Mesenchymal stem cell (in vitro differentiated cells and primary cell): ENCODE measurements at regions not wholly inside any gene's neighbourhood (a gene's known extent, or its start where the extent isn't known, plus 50 kb on each side); places are given as distances from the start of the nearest gene placed in this dataset.
"Not testable (repeated sequence)": the region's sequence is repeated elsewhere in the genome, so short reads cannot be mapped to it uniquely, and the experiment has no call there.

Experiments
- DNase-seq: peaks from one replicate; pipeline ENCODE4 v3.0.0-alpha.2; 2013
- H2AFZ ChIP-seq: one replicate; pipeline ENCODE4 v1.6.1; 2013; ENCODE audit warnings: low read depth, mild to moderate bottlenecking, control low read depth, inconsistent platforms, low read length, moderate library complexity
- H2AK5ac ChIP-seq: 2 replicates; pipeline ENCODE4 v1.6.1; 2013; ENCODE audit warnings: low read length, moderate library complexity, mild to moderate bottlenecking, inconsistent platforms; ENCODE audit not compliant: severe bottlenecking
- H2BK120ac ChIP-seq: one replicate; pipeline ENCODE4 v1.6.1; 2013; ENCODE audit warnings: low read depth, mild to moderate bottlenecking, inconsistent platforms, low read length, moderate library complexity
- H2BK12ac ChIP-seq, 2 experiments: one replicate each; pipeline ENCODE4 v1.6.1; 2013; ENCODE audit warnings: inconsistent platforms in 2 of 2, low read length in 2 of 2, mild to moderate bottlenecking in 2 of 2, moderate library complexity in 2 of 2, control low read depth in 1 of 2
- H2BK15ac ChIP-seq: one replicate; pipeline ENCODE4 v1.6.1; 2013; ENCODE audit warnings: mild to moderate bottlenecking, low read depth, inconsistent platforms; ENCODE audit not compliant: poor library complexity, severe bottlenecking
- H2BK5ac ChIP-seq: 2 replicates; pipeline ENCODE4 v1.6.1; 2013; ENCODE audit warnings: low read depth, mild to moderate bottlenecking, low read length, control low read depth, inconsistent platforms; ENCODE audit not compliant: poor library complexity, severe bottlenecking
- H3K14ac ChIP-seq, 2 experiments: one replicate each; pipeline ENCODE4 v1.6.1; 2013; ENCODE audit warnings: inconsistent platforms in 2 of 2, low read length in 2 of 2, control low read depth in 1 of 2, mild to moderate bottlenecking in 1 of 2, moderate library complexity in 1 of 2
- H3K18ac ChIP-seq, 2 experiments: one replicate each; pipeline ENCODE4 v1.6.1; 2013; ENCODE audit warnings: inconsistent platforms in 2 of 2, low read length in 2 of 2, control low read depth in 1 of 2, low read depth in 1 of 2, mild to moderate bottlenecking in 1 of 2
- H3K23ac ChIP-seq, 2 experiments: one replicate each; pipeline ENCODE4 v1.6.1; 2013; ENCODE audit warnings: inconsistent platforms in 2 of 2, low read length in 2 of 2, mild to moderate bottlenecking in 2 of 2, moderate library complexity in 2 of 2, control low read depth in 1 of 2
- H3K27ac ChIP-seq: 2 replicates; pipeline ENCODE4 v1.5.1; 2013; ENCODE audit warnings: mild to moderate bottlenecking, moderate library complexity, low read length, control low read depth, inconsistent platforms; ENCODE audit not compliant: poor library complexity, severe bottlenecking
- H3K27me3 ChIP-seq, 2 experiments: 2 replicates each; pipeline versions ENCODE4 v1.6.1 to v1.7.0; 2013; ENCODE audit warnings: low read length in 2 of 2, mild to moderate bottlenecking in 2 of 2, moderate library complexity in 2 of 2, control low read depth in 1 of 2, inconsistent platforms in 1 of 2; ENCODE audit not compliant: control insufficient read depth in 1 of 2, insufficient read depth in 1 of 2
- H3K36me3 ChIP-seq, 2 experiments: 2 replicates each; pipeline versions ENCODE4 v1.6.1 to v1.7.0; 2013; ENCODE audit warnings: low read length in 2 of 2, control low read depth in 1 of 2, inconsistent platforms in 1 of 2, low read depth in 1 of 2, mild to moderate bottlenecking in 1 of 2; ENCODE audit not compliant: insufficient read depth in 2 of 2, control insufficient read depth in 1 of 2
- H3K4ac ChIP-seq, 2 experiments: one replicate each; pipeline ENCODE4 v1.6.1; 2013; ENCODE audit warnings: inconsistent platforms in 2 of 2, low read length in 2 of 2, mild to moderate bottlenecking in 2 of 2, moderate library complexity in 2 of 2, control low read depth in 1 of 2, low read depth in 1 of 2
- H3K4me1 ChIP-seq: 2 replicates; pipeline ENCODE4 v1.6.1; 2013; ENCODE audit warnings: low read depth, low read length, control low read depth; ENCODE audit not compliant: control insufficient read depth, insufficient read depth
- H3K4me2 ChIP-seq: 2 replicates; pipeline ENCODE4 v1.6.1; 2013; ENCODE audit warnings: low read length, mild to moderate bottlenecking, inconsistent platforms; ENCODE audit not compliant: poor library complexity, severe bottlenecking
- H3K4me3 ChIP-seq, 2 experiments: 2 replicates each; pipeline versions ENCODE4 v1.5.1 to v1.7.0; 2013; ENCODE audit warnings: low read length in 2 of 2, mild to moderate bottlenecking in 2 of 2, control low read depth in 1 of 2, low read depth in 1 of 2; ENCODE audit not compliant: insufficient read depth in 1 of 2
- H3K79me1 ChIP-seq: replicated peaks from 2 replicates; pipeline ENCODE4 v1.6.1; 2013; ENCODE audit warnings: mild to moderate bottlenecking, control low read depth, low read length, inconsistent platforms; ENCODE audit not compliant: poor library complexity, severe bottlenecking
- H3K9ac ChIP-seq: 2 replicates; pipeline ENCODE4 v1.7.0; 2013; ENCODE audit warnings: mild to moderate bottlenecking, low read length, moderate library complexity
- H3K9me3 ChIP-seq: 2 replicates; pipeline ENCODE4 v1.7.0; 2013; ENCODE audit warnings: mild to moderate bottlenecking, low read length; ENCODE audit not compliant: control insufficient read depth
- H4K8ac ChIP-seq: one replicate; pipeline ENCODE4 v1.6.1; 2013; ENCODE audit warnings: inconsistent platforms, mild to moderate bottlenecking, low read length, moderate library complexity
- H4K91ac ChIP-seq: one replicate; pipeline ENCODE4 v1.6.1; 2013; ENCODE audit warnings: mild to moderate bottlenecking, low read length, inconsistent platforms
- WGBS: methylation state at CpG from one replicate; pipeline ENCODE4 v1.1.7; 2013; ENCODE audit warnings: mixed read lengths; 5-methylcytosine and 5-hydroxymethylcytosine counted together

- 21% methylated on average over 3 of the region's 3 CpGs for WGBS
- H4K8ac ChIP-seq, result no peak overlapping the region
- peak; percentile 63 for DNase-seq
- H3K9ac ChIP-seq, result no peak overlapping the region
- H3K36me3 ChIP-seq, result no peaks in the 10 kb centered on the region
- H2AK5ac ChIP-seq, result no peak overlapping the region
- no peak overlapping the region for H3K4me2 ChIP-seq
- no peaks in the 10 kb centered on the region for H3K27me3 ChIP-seq
- no peak overlapping the region for H2AFZ ChIP-seq
- H3K23ac ChIP-seq, result no peak overlapping the region
- H2BK12ac ChIP-seq, result no peak overlapping the region
- no peaks in the 10 kb centered on the region for H3K79me1 ChIP-seq
- H2BK15ac ChIP-seq, result no peak overlapping the region
- no peak overlapping the region for H2BK5ac ChIP-seq
- no peak overlapping the region for H3K4ac ChIP-seq
- no peaks in the 10 kb centered on the region for H3K9me3 ChIP-seq
- H3K4me1 ChIP-seq, result no peaks in the 10 kb centered on the region
- H3K18ac ChIP-seq, result no peak overlapping the region
- H2BK120ac ChIP-seq, result no peak overlapping the region
- H3K14ac ChIP-seq, result no peak overlapping the region
- H3K4me3 ChIP-seq, result no peak overlapping the region
- H4K91ac ChIP-seq, result no peak overlapping the region
- no peak overlapping the region for H3K27ac ChIP-seq
Measured at GRCh38 chr1:91098299-91098906, 76.6 kb upstream of the ZNF644 start.

GRCh38 chr1:91095321-91095720, 73.5 kb upstream of the ZNF644 start:
- H2AFZ ChIP-seq, H3K4me2 ChIP-seq, H3K27me3 ChIP-seq, H3K27ac ChIP-seq, H3K9me3 ChIP-seq, DNase-seq, H4K91ac ChIP-seq, H2BK15ac ChIP-seq, H2AK5ac ChIP-seq, H3K79me1 ChIP-seq, H3K9ac ChIP-seq, H3K4me1 ChIP-seq, H3K4ac ChIP-seq, H3K36me3 ChIP-seq, H3K14ac ChIP-seq, H3K18ac ChIP-seq, H3K23ac ChIP-seq, H3K4me3 ChIP-seq, H2BK120ac ChIP-seq, H4K8ac ChIP-seq, H2BK12ac ChIP-seq, H2BK5ac ChIP-seq: not testable (repeated sequence)
- WGBS, result 93% methylated on average over 10 of the region's 10 CpGs

GRCh38 chr1:91092503-91092902, 70.7 kb upstream of the ZNF644 start:
- Histone ChIP-seq H3K9me3 (no peaks in the 10 kb centered on the region), H3K36me3 (no peaks in the 10 kb centered on the region), H2AK5ac (no peak overlapping the region), H2BK12ac (no peak overlapping the region), H2BK5ac (no peak overlapping the region), H3K4me1 (no peaks in the 10 kb centered on the region), H4K8ac (no peak overlapping the region), H3K27ac (no peak overlapping the region), H3K23ac (no peak overlapping the region), H3K4me2 (no peak overlapping the region), H4K91ac (no peak overlapping the region), H2BK15ac (no peak overlapping the region), H3K14ac (no peak overlapping the region), H3K79me1 (no peaks in the 10 kb centered on the region), H3K18ac (no peak overlapping the region), H3K4me3 (no peak overlapping the region), H3K9ac (no peak overlapping the region), H3K27me3 (no peaks in the 10 kb centered on the region), H2BK120ac (no peak overlapping the region), H2AFZ (no peak overlapping the region), H3K4ac (no peak overlapping the region)
- DNase-seq, result peak; percentile 11
- 43% methylated on average over 4 of the region's 4 CpGs for WGBS

GRCh38 chr1:91091812-91092211, 70.0 kb upstream of the ZNF644 start:
- Histone ChIP-seq H3K9me3 (no peaks in the 10 kb centered on the region), H3K79me1 (no peaks in the 10 kb centered on the region), H3K23ac (no peak overlapping the region), H3K4me3 (no peak overlapping the region), H3K4me1 (no peaks in the 10 kb centered on the region), H3K27ac (no peak overlapping the region), H3K36me3 (no peaks in the 10 kb centered on the region), H2AFZ (no peak overlapping the region), H4K8ac (no peak overlapping the region), H2BK5ac (no peak overlapping the region), H3K4me2 (no peak overlapping the region), H2BK12ac (no peak overlapping the region), H3K27me3 (no peaks in the 10 kb centered on the region), H2BK15ac (no peak overlapping the region), H3K14ac (no peak overlapping the region), H3K4ac (no peak overlapping the region), H2AK5ac (no peak overlapping the region), H2BK120ac (no peak overlapping the region), H3K18ac (no peak overlapping the region), H4K91ac (no peak overlapping the region), H3K9ac (no peak overlapping the region)
- DNase-seq, result peak; percentile 12
- WGBS, result 61% methylated on average over 7 of the region's 7 CpGs
